ENCODE measurements at regions not wholly inside any gene's neighbourhood (a gene's known extent, or its start where the extent isn't known, plus 50 kb on each side); places are given as distances from the start of the nearest gene placed in this dataset.
"Not testable (repeated sequence)": the region's sequence is repeated elsewhere in the genome, so short reads cannot be mapped to it uniquely, and the experiment has no call there.

- in situ Hi-C loops (cut with HindIII; ENCODE audit: low pct_ligation_motif_present, low sequenced_read_pairs); H3K4me3 ChIP-seq (ENCODE audit: low read depth, low read length); H3K36me3 ChIP-seq (replicated peaks); H3K27me3 ChIP-seq (replicated peaks); DNase-seq; H3K27ac ChIP-seq: not testable (repeated sequence)
These were observed 310.4 kb upstream of the PLGLB1 start for GRCh38 chr2:87331940-87332583.

- H3K27me3 ChIP-seq (replicated peaks); H3K27ac ChIP-seq; in situ Hi-C loops (cut with HindIII; ENCODE audit: low pct_ligation_motif_present, low sequenced_read_pairs); H3K4me3 ChIP-seq (ENCODE audit: low read depth, low read length); H3K36me3 ChIP-seq (replicated peaks); DNase-seq: not testable (repeated sequence)
These were observed 313.2 kb upstream of the PLGLB1 start for GRCh38 chr2:87334888-87335287.

DNA sequence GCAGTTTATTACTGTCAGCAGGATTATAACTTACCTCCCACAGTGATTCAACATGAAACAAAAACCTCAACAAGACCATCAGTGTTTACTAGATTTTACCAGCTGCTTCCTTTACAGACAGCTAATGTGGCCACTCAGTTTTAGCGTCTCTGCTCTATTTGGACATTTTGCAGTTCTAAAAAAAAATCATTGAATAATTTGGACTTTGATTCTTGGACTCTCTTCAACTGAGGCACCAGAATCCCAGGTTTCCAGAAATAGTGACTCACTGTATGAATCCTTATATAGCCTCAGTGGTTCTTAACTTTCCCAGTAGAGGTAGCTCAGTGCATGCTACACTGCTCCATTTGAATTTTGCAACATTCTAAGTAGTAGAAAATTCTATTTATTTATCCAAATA lies 317.4 kb upstream of the PLGLB1 start:
- H3K36me3 ChIP-seq (replicated peaks); H3K27me3 ChIP-seq (replicated peaks); H3K27ac ChIP-seq; H3K4me3 ChIP-seq (ENCODE audit: low read depth, low read length); DNase-seq; in situ Hi-C loops (cut with HindIII; ENCODE audit: low pct_ligation_motif_present, low sequenced_read_pairs): not testable (repeated sequence)

GRCh38 chr2:87341601-87342014 lies 320.0 kb upstream of the PLGLB1 start:
- H3K27me3 ChIP-seq (replicated peaks); H3K36me3 ChIP-seq (replicated peaks); in situ Hi-C loops (cut with HindIII; ENCODE audit: low pct_ligation_motif_present, low sequenced_read_pairs); H3K4me3 ChIP-seq (ENCODE audit: low read depth, low read length); H3K27ac ChIP-seq: not testable (repeated sequence)
- peak; percentile 47 for TF ChIP-seq CTCF (IDR thresholded peaks at IDR 0.05; ENCODE audit: low read depth, low read length, missing control alignments)
- DNase-seq, result peak; percentile 51

GRCh38 chr2:87342175-87342574 lies 320.5 kb upstream of the PLGLB1 start:
- in situ Hi-C loops (cut with HindIII; ENCODE audit: low pct_ligation_motif_present, low sequenced_read_pairs); H3K4me3 ChIP-seq (ENCODE audit: low read depth, low read length); DNase-seq; H3K27ac ChIP-seq; H3K36me3 ChIP-seq (replicated peaks); H3K27me3 ChIP-seq (replicated peaks): not testable (repeated sequence)

DNA sequence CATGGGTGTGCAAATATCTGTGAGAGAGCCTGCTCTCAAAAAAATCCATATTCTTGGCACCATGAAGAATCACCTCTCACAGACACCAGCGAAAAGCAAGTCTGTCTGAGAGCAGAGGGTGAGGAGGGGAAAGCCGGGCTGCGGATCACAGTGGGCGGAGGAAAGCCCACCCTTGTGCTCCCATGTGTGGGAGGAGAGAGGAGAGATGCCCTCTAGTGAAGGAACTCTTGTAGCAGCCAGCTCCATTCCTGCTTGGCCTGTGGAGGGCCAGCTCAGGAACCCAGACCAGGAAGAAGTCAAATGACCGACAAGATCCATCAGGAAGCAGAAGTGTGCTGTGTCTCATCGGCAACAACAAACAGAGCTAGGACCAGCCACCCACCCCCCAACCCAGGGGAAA lies 321.7 kb upstream of the PLGLB1 start:
- DNase-seq; H3K4me3 ChIP-seq (ENCODE audit: low read depth, low read length); H3K36me3 ChIP-seq (replicated peaks); H3K27ac ChIP-seq; H3K27me3 ChIP-seq (replicated peaks); in situ Hi-C loops (cut with HindIII; ENCODE audit: low pct_ligation_motif_present, low sequenced_read_pairs): not testable (repeated sequence)
- peak; percentile 25 for TF ChIP-seq CTCF (IDR thresholded peaks at IDR 0.05; ENCODE audit: low read depth, low read length, missing control alignments)

GRCh38 chr2:87345283-87345682 lies 323.6 kb upstream of the PLGLB1 start:
- H3K27ac ChIP-seq; in situ Hi-C loops (cut with HindIII; ENCODE audit: low pct_ligation_motif_present, low sequenced_read_pairs); H3K4me3 ChIP-seq (ENCODE audit: low read depth, low read length); H3K36me3 ChIP-seq (replicated peaks); H3K27me3 ChIP-seq (replicated peaks); DNase-seq: not testable (repeated sequence)

GRCh38 chr2:87348556-87348955 lies 326.9 kb upstream of the PLGLB1 start:
- in situ Hi-C loops (cut with HindIII; ENCODE audit: low pct_ligation_motif_present, low sequenced_read_pairs); DNase-seq; H3K36me3 ChIP-seq (replicated peaks); H3K27me3 ChIP-seq (replicated peaks); H3K27ac ChIP-seq: not testable (repeated sequence)
- peak overlapping the region; percentile 29 for H3K4me3 ChIP-seq (ENCODE audit: low read depth, low read length)

DNA sequence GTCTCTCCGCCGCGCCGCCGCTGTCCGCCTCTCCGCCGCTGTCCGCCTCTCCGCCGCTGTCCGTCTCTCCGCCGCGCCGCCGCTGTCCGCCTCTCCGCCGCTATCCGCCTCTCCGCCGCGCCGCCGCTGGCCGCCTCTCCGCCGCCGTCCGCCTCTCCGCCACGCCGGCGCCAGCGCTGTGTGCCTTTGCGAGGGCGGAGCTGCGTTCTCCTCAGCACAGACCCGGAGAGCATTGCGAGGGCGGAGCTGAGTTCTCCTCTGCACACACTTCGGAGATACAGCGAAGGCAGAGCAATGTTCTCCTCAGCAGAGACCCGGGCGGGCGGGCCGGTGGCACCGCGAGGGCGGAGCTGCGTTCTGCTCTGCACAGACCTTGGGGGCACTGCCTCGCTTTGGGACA lies 327.4 kb upstream of the PLGLB1 start:
- H3K27me3 ChIP-seq (replicated peaks); H3K4me3 ChIP-seq (ENCODE audit: low read depth, low read length); H3K36me3 ChIP-seq (replicated peaks); H3K27ac ChIP-seq; DNase-seq; in situ Hi-C loops (cut with HindIII; ENCODE audit: low pct_ligation_motif_present, low sequenced_read_pairs): not testable (repeated sequence)

DNA sequence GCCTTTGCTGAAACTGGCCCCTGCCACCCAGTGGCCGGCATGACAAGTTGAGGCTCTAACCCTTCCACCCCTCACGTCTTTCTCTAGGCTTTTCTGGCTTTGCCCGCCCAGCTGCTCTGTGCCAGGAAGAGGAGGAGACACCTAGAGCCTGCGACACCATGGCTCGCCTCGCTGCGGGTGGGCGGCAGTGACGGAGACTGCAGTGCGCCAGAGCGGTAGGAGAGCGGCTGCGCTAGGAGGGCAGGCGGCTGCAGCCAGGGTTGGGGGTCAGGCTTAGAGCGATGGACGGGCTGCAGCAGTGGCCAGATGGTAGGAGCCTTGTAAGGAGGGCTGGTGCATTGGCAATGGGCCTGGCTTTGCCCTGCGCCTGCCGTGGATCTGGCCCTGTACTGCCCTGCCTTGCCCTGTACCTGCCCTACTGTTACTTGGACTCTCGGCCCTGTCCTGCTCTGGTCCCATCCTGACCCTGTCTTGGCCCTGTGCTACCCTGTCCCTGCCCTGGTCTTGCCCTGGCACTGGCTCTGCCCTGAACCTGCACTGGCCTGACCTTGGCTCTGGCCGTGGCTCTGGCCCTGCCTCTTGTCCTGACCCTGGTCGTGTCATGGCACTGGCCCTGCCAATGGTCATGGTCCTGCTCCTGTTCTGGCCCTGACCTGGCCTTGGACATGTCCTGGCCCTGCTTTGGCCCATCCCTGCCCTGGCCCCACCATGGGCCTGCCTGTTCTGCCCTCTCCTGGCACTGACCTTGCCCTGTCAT lies 330.7 kb upstream of the PLGLB1 start:
- H3K36me3 ChIP-seq (replicated peaks); in situ Hi-C loops (cut with HindIII; ENCODE audit: low pct_ligation_motif_present, low sequenced_read_pairs); H3K27me3 ChIP-seq (replicated peaks); H3K4me3 ChIP-seq (ENCODE audit: low read depth, low read length); DNase-seq; H3K27ac ChIP-seq: not testable (repeated sequence)

- H3K36me3 ChIP-seq (replicated peaks); in situ Hi-C loops (cut with HindIII; ENCODE audit: low pct_ligation_motif_present, low sequenced_read_pairs); H3K27ac ChIP-seq; DNase-seq; H3K27me3 ChIP-seq (replicated peaks); H3K4me3 ChIP-seq (ENCODE audit: low read depth, low read length): not testable (repeated sequence)
These were observed 331.8 kb upstream of the PLGLB1 start for GRCh38 chr2:87353408-87353807.

GRCh38 chr2:87354102-87354501 lies 332.5 kb upstream of the PLGLB1 start:
- H3K36me3 ChIP-seq (replicated peaks); H3K27me3 ChIP-seq (replicated peaks); H3K4me3 ChIP-seq (ENCODE audit: low read depth, low read length); H3K27ac ChIP-seq; in situ Hi-C loops (cut with HindIII; ENCODE audit: low pct_ligation_motif_present, low sequenced_read_pairs); DNase-seq: not testable (repeated sequence)

GRCh38 chr2:87360250-87360649 lies 338.6 kb upstream of the PLGLB1 start:
- H3K27ac ChIP-seq; H3K36me3 ChIP-seq (replicated peaks); DNase-seq; in situ Hi-C loops (cut with HindIII; ENCODE audit: low pct_ligation_motif_present, low sequenced_read_pairs); H3K27me3 ChIP-seq (replicated peaks); H3K4me3 ChIP-seq (ENCODE audit: low read depth, low read length): not testable (repeated sequence)
